HG03108 (cell line): ENCODE measurements at regions not wholly inside any gene's neighbourhood (a gene's known extent, or its start where the extent isn't known, plus 50 kb on each side); places are given as distances from the start of the nearest gene placed in this dataset.
"Not testable (repeated sequence)": the region's sequence is repeated elsewhere in the genome, so short reads cannot be mapped to it uniquely, and the experiment has no call there.

Experiments
- ATAC-seq: cut with Tn5 transposase; IDR thresholded peaks from one replicate; pipeline ENCODE4 v1.9.1; 2021; ENCODE audit warnings: moderate library complexity; ENCODE audit not compliant: unreplicated experiment

GRCh38 chr11:80733361-80733760 is 1292.5 kb upstream of the TENM4 start:
- no peak for ATAC-seq

- peak; percentile 92 for ATAC-seq
These were observed 1286.5 kb upstream of the TENM4 start for GRCh38 chr11:80727315-80727714.

- no peak for ATAC-seq
These were observed 1285.4 kb upstream of the TENM4 start for GRCh38 chr11:80726236-80726635.

GRCh38 chr11:80724366-80724765 is 1283.5 kb upstream of the TENM4 start:
- no peak for ATAC-seq

GRCh38 chr11:80722629-80723028 is 1281.8 kb upstream of the TENM4 start:
- ATAC-seq, result no peak

GRCh38 chr11:80720295-80720694 is 1279.5 kb upstream of the TENM4 start:
- no peak for ATAC-seq

GRCh38 chr11:80719292-80719646 is 1278.4 kb upstream of the TENM4 start:
- no peak for ATAC-seq

- no peak for ATAC-seq
These were observed 1277.9 kb upstream of the TENM4 start for GRCh38 chr11:80718611-80719291.

GRCh38 chr11:80702264-80702663 is 1261.4 kb upstream of the TENM4 start:
- ATAC-seq, result no peak

- ATAC-seq, result no peak
These were observed 1259.6 kb upstream of the TENM4 start for GRCh38 chr11:80700386-80700785.

GRCh38 chr11:80699406-80700177 is 1258.8 kb upstream of the TENM4 start:
- not testable (repeated sequence) for ATAC-seq

GRCh38 chr11:80698637-80699036 is 1257.8 kb upstream of the TENM4 start:
- ATAC-seq, result no peak

GRCh38 chr11:80694385-80694784 is 1253.6 kb upstream of the TENM4 start:
- no peak for ATAC-seq

GRCh38 chr11:80687941-80688340 is 1247.1 kb upstream of the TENM4 start:
- no peak for ATAC-seq

- no peak for ATAC-seq
These were observed 1246.1 kb upstream of the TENM4 start for GRCh38 chr11:80686889-80687288.

GRCh38 chr11:80673566-80673965 is 1232.7 kb upstream of the TENM4 start:
- ATAC-seq, result no peak

GRCh38 chr11:80669620-80670019 is 1228.8 kb upstream of the TENM4 start:
- ATAC-seq, result no peak

GRCh38 chr11:80668039-80668438 is 1227.2 kb upstream of the TENM4 start:
- ATAC-seq, result no peak

- ATAC-seq, result no peak
These were observed 1215.0 kb upstream of the TENM4 start for GRCh38 chr11:80655834-80656233.

- ATAC-seq, result no peak
These were observed 1210.1 kb upstream of the TENM4 start for GRCh38 chr11:80650966-80651365.

- ATAC-seq, result no peak
These were observed 1208.4 kb upstream of the TENM4 start for GRCh38 chr11:80649186-80649585.

GRCh38 chr11:80638296-80638695 is 1197.5 kb upstream of the TENM4 start:
- no peak for ATAC-seq

GRCh38 chr11:80637571-80637970 is 1196.7 kb upstream of the TENM4 start:
- ATAC-seq, result no peak
